GM12892 (cell line): ENCODE measurements at regions not wholly inside any gene's neighbourhood (a gene's known extent, or its start where the extent isn't known, plus 50 kb on each side); places are given as distances from the start of the nearest gene placed in this dataset.

ENCODE experiments used
- POLR2A ChIP-seq: IDR thresholded peaks from 2 replicates; pipeline ENCODE4 v1.6.1; 2011; ENCODE audit warnings: low read depth, low read length, control low read depth
- POLR2AphosphoS5 ChIP-seq: IDR thresholded peaks from 2 replicates; pipeline ENCODE4 v1.6.1; 2011; ENCODE audit warnings: low read depth, low read length, control low read depth

DNA sequence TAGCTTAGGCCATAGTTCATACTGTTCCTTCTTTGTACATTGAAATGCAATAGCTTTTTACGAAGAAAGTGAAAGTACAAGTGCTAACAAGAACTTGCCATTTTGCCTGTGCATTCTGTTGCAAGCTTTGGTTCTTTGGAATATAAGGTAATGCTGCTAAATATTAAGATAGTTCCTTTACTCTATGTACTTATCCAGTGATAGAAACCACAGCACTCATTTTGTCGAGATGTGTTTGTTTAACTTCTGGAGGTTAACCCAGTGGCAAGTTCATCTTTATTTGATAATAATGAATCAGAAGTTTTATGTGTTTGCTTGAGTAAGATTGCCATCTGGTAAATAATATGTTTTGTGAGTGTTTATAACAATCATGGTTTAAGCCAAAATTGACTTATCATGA, 373.1 kb upstream of the FANCL start:
- TF ChIP-seq POLR2A (no peak), POLR2AphosphoS5 (no peak)
